ENCODE measurements at regions not wholly inside any gene's neighbourhood (a gene's known extent, or its start where the extent isn't known, plus 50 kb on each side); places are given as distances from the start of the nearest gene placed in this dataset.

GRCh38 chr17:72420775-72421127 is 299.9 kb downstream of the SOX9 start:
- Histone ChIP-seq H3K4me2 (no peak overlapping the region), H3K79me2 (peaks cover 34% of the 10 kb centered on the region), H2AFZ (no peak overlapping the region), H3K36me3 (replicated peaks; ENCODE audit: insufficient read depth, low read depth) (no peaks in the 10 kb centered on the region), H3K9me2 (replicated peaks; ENCODE audit: insufficient read depth) (no peaks in the 10 kb centered on the region), H3K4me3 (no peak overlapping the region), H3K9me3 (ENCODE audit: low read depth) (peaks cover 9% of the 10 kb centered on the region), H3K4me1 (ENCODE audit: insufficient read depth) (peaks cover 40% of the 10 kb centered on the region), H3K27ac (peak overlapping the region; percentile 97), H3K27me3 (no peaks in the 10 kb centered on the region), H4K20me1 (ENCODE audit: insufficient read depth, poor library complexity, severe bottlenecking) (no peaks in the 10 kb centered on the region)
- TF ChIP-seq CTCF (IDR thresholded peaks at IDR 0.05; ENCODE audit: poor library complexity) (no peak), EZH2phosphoT487 (IDR thresholded peaks at IDR 0.05; ENCODE audit: low read depth, severe bottlenecking, unreplicated experiment) (no peak), EZH2 (IDR thresholded peaks at IDR 0.05; ENCODE audit: borderline replicate concordance) (no peak)
- no peak for DNase-seq (ENCODE audit: low spot score)
- WGBS (ENCODE audit: low lambda C conversion rate, missing lambda C conversion rate): 91% methylated on average over 8 of the region's 8 CpGs

- Histone ChIP-seq H4K20me1 (ENCODE audit: insufficient read depth, poor library complexity, severe bottlenecking) (no peaks in the 10 kb centered on the region), H3K9me3 (ENCODE audit: low read depth) (peaks cover 9% of the 10 kb centered on the region), H2AFZ (no peak overlapping the region), H3K4me3 (no peak overlapping the region), H3K27ac (peak overlapping the region; percentile 97), H3K79me2 (peaks cover 33% of the 10 kb centered on the region), H3K4me1 (ENCODE audit: insufficient read depth) (peaks cover 41% of the 10 kb centered on the region), H3K4me2 (no peak overlapping the region), H3K36me3 (replicated peaks; ENCODE audit: insufficient read depth, low read depth) (no peaks in the 10 kb centered on the region), H3K27me3 (no peaks in the 10 kb centered on the region), H3K9me2 (replicated peaks; ENCODE audit: insufficient read depth) (no peaks in the 10 kb centered on the region)
- 69% methylated on average over 11 of the region's 11 CpGs for WGBS (ENCODE audit: low lambda C conversion rate, missing lambda C conversion rate)
- TF ChIP-seq EZH2phosphoT487 (IDR thresholded peaks at IDR 0.05; ENCODE audit: low read depth, severe bottlenecking, unreplicated experiment): no peak
- TF ChIP-seq EZH2 (IDR thresholded peaks at IDR 0.05; ENCODE audit: borderline replicate concordance): no peak
- no peak for TF ChIP-seq CTCF (IDR thresholded peaks at IDR 0.05; ENCODE audit: poor library complexity)
- DNase-seq (ENCODE audit: low spot score): peak; percentile 90
Measured at GRCh38 chr17:72421128-72422092, 300.6 kb downstream of the SOX9 start.

- Histone ChIP-seq H3K9me3 (ENCODE audit: low read depth) (peaks cover 9% of the 10 kb centered on the region), H3K27ac (peak overlapping the region; percentile 97), H3K4me2 (peak overlapping the region; percentile 10), H3K79me2 (peaks cover 33% of the 10 kb centered on the region), H3K4me3 (no peak overlapping the region), H3K9me2 (replicated peaks; ENCODE audit: insufficient read depth) (no peaks in the 10 kb centered on the region), H3K36me3 (replicated peaks; ENCODE audit: insufficient read depth, low read depth) (no peaks in the 10 kb centered on the region), H3K4me1 (ENCODE audit: insufficient read depth) (peaks cover 48% of the 10 kb centered on the region), H4K20me1 (ENCODE audit: insufficient read depth, poor library complexity, severe bottlenecking) (no peaks in the 10 kb centered on the region), H3K27me3 (no peaks in the 10 kb centered on the region), H2AFZ (no peak overlapping the region)
- no peak for DNase-seq (ENCODE audit: low spot score)
- WGBS (ENCODE audit: low lambda C conversion rate, missing lambda C conversion rate): 89% methylated on average over 1 of the region's 1 CpG
- TF ChIP-seq EZH2phosphoT487 (IDR thresholded peaks at IDR 0.05; ENCODE audit: low read depth, severe bottlenecking, unreplicated experiment) (no peak), EZH2 (IDR thresholded peaks at IDR 0.05; ENCODE audit: borderline replicate concordance) (no peak), CTCF (IDR thresholded peaks at IDR 0.05; ENCODE audit: poor library complexity) (no peak)
Measured at GRCh38 chr17:72422204-72422504, 301.3 kb downstream of the SOX9 start.
